Colonic mucosa (tissue), 4 donors: ENCODE measurements at regions not wholly inside any gene's neighbourhood (a gene's known extent, or its start where the extent isn't known, plus 50 kb on each side); places are given as distances from the start of the nearest gene placed in this dataset.

Experiments used
- DNase-seq: peaks from one replicate; pipeline ENCODE4 v3.0.0-alpha.2; 2020
- H3K27ac ChIP-seq: fragments of 200-600 bp; one replicate; pipeline ENCODE4 v1.8.0; 2021
- H3K27me3 ChIP-seq: fragments of 200-600 bp; one replicate; pipeline ENCODE4 v1.8.0; 2021
- H3K36me3 ChIP-seq: fragments of 200-600 bp; one replicate; pipeline ENCODE4 v1.8.0; 2021
- H3K4me1 ChIP-seq: fragments of 200-600 bp; one replicate; pipeline ENCODE4 v1.8.0; 2021; ENCODE audit warnings: mild to moderate bottlenecking
- H3K4me3 ChIP-seq: fragments of 200-600 bp; one replicate; pipeline ENCODE4 v1.8.0; 2021
- H3K9ac ChIP-seq, 2 donors: one replicate each; pipeline ENCODE4 v1.7.0; 2013; ENCODE audit warnings: control low read depth in 2 of 2, low read depth in 2 of 2, low read length in 2 of 2
- H3K9me3 ChIP-seq: fragments of 200-600 bp; one replicate; pipeline ENCODE4 v1.8.0; 2021
- intact Hi-C: fragments of 100-400 bp; cut with DNase I; formaldehyde crosslinking; loops from one replicate; pipeline ENCODE4 v1.14.1; 2022
- TF ChIP-seq, protein P1 (sequence below): fragments of 200-600 bp; IDR thresholded peaks from one replicate; pipeline ENCODE4 v1.8.0; 2022; ENCODE audit warnings: antibody characterized with exemption, mild to moderate bottlenecking
- donor health status: healthy.
- donor health status: DM: no; HTN: no; CAD: no.
- donor health status: DM: no; HTN: no; CAD: no.

DNA sequence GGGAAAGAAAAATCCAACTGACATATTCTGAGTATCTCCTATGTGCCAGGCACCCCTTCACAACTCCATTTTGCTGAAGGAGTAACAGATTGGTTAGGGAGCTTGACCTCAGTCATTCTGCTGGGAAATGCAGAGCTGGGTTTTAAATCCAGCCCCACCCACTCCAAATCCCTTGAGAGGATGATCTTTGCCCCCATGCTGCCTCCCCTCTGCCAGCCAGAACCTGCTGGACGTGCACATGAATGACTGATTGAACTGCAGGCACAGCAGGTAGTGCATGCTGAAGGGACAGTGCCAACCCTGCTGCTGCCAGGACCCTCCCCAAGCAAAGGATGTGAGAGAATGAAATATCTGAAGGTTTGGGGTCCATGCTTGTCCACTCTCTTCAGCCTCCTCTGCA, 340.9 kb downstream of the BUD13 start:
- no peak overlapping the region for H3K9ac ChIP-seq
- no peaks in the 10 kb centered on the region for H3K4me1 ChIP-seq
- no peak overlapping the region for H3K4me3 ChIP-seq
- intact Hi-C loops = no loop called here
- no peaks in the 10 kb centered on the region for H3K27me3 ChIP-seq
- no peak for DNase-seq
- TF ChIP-seq, protein P1, sequence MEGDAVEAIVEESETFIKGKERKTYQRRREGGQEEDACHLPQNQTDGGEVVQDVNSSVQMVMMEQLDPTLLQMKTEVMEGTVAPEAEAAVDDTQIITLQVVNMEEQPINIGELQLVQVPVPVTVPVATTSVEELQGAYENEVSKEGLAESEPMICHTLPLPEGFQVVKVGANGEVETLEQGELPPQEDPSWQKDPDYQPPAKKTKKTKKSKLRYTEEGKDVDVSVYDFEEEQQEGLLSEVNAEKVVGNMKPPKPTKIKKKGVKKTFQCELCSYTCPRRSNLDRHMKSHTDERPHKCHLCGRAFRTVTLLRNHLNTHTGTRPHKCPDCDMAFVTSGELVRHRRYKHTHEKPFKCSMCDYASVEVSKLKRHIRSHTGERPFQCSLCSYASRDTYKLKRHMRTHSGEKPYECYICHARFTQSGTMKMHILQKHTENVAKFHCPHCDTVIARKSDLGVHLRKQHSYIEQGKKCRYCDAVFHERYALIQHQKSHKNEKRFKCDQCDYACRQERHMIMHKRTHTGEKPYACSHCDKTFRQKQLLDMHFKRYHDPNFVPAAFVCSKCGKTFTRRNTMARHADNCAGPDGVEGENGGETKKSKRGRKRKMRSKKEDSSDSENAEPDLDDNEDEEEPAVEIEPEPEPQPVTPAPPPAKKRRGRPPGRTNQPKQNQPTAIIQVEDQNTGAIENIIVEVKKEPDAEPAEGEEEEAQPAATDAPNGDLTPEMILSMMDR = no peak
- H3K9me3 ChIP-seq = no peaks in the 10 kb centered on the region
- no peaks in the 10 kb centered on the region for H3K36me3 ChIP-seq
- H3K27ac ChIP-seq = no peak overlapping the region

DNA sequence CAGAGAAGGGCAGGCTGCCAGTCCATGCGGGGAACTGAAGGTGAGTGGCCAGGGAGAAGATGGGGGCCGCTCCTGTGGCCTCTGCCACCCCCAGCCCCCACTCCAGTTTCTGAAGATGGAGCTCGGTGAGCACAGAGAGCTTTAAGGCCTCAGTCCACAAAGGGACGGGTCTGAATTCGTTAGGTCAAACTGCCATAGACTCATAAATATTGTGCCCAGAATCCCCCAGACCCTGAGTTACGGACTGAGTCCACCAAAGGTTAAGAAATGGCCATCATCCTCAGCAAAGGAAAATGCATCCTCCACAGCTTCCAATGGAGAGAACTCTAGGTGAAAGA, 344.2 kb downstream of the BUD13 start:
- intact Hi-C loops = no loop called here
- TF ChIP-seq, protein P1 = no peak
- no peak overlapping the region for H3K27ac ChIP-seq
- H3K27me3 ChIP-seq = no peaks in the 10 kb centered on the region
- no peak for DNase-seq
- H3K4me1 ChIP-seq = no peaks in the 10 kb centered on the region
- H3K9ac ChIP-seq = no peak overlapping the region
- no peaks in the 10 kb centered on the region for H3K36me3 ChIP-seq
- no peak overlapping the region for H3K4me3 ChIP-seq
- no peaks in the 10 kb centered on the region for H3K9me3 ChIP-seq

DNA sequence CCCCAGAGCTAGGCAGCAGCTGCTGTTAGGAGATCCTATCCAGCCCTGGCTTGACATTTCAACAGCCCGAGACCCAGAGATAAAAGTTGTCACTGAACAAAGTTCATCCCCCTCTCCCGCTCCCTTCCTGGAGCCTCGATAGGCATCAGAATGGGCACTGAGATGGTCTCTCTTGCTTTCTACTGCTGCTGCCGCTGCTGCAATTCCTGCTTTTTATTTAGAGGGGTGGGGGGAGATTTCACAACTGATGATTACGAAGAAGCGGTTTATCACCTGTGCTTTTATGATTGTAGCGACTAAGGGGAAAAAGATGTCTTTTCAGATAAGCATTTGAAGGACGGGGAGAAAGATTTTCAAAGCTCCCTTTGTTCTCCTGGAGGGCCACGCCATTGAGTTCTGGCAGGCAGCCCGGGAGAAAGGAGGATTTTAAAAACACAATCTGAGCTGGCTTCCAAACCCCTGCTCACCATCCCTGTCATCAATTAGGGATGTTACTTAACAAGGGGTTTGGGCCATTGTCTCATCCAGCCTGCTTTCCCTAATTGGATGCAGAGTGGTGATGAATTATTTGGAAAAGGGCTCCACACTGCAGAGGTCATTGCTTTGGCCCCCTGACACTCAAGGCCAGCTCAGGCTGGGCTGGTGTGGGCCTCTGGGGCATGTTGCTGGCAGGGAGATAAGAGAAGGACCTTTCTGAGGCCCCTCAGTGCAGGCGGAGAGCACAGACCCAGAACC, 344.7 kb downstream of the BUD13 start:
- intact Hi-C loops = no loop called here
- H3K9ac ChIP-seq = no peak overlapping the region
- H3K27ac ChIP-seq = no peak overlapping the region
- DNase-seq = peak; percentile 54
- H3K9me3 ChIP-seq = no peaks in the 10 kb centered on the region
- TF ChIP-seq, protein P1 = no peak
- H3K4me1 ChIP-seq = no peaks in the 10 kb centered on the region
- H3K4me3 ChIP-seq = no peak overlapping the region
- H3K36me3 ChIP-seq = no peaks in the 10 kb centered on the region
- H3K27me3 ChIP-seq = no peaks in the 10 kb centered on the region

DNA sequence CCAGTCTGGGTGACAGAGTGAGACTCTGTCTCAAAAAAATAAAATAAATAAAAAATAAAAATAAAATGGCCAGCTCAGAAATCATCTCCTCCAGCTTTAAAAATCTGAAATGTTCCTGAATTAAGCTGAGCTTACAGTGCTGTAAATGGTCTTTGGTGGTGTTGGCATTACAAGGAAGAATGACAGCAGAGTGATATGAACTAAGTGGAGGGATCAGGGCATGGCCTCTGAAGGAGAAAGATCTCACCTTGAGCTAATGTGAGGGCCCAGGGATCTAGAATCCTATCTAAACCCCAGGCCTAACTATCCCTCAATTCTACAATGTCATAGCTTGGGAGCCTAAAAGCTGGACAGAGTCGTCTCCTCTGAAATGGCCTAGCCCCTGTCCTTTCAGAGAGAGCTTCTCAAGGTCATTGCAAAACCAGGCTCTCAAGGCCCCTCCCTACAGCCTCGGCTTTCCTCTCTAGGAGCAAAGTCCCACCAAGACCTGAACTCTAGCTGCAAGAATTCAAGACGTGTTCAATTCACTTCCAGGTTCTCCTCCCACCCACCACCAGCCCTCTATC, 345.4 kb downstream of the BUD13 start:
- H3K27ac ChIP-seq = no peak overlapping the region
- no peaks in the 10 kb centered on the region for H3K36me3 ChIP-seq
- H3K9ac ChIP-seq = no peak overlapping the region
- H3K27me3 ChIP-seq = no peaks in the 10 kb centered on the region
- no peak overlapping the region for H3K4me3 ChIP-seq
- TF ChIP-seq, protein P1 = no peak
- intact Hi-C loops = no loop called here
- no peaks in the 10 kb centered on the region for H3K9me3 ChIP-seq
- H3K4me1 ChIP-seq = no peaks in the 10 kb centered on the region
- peak; percentile 23 for DNase-seq

DNA sequence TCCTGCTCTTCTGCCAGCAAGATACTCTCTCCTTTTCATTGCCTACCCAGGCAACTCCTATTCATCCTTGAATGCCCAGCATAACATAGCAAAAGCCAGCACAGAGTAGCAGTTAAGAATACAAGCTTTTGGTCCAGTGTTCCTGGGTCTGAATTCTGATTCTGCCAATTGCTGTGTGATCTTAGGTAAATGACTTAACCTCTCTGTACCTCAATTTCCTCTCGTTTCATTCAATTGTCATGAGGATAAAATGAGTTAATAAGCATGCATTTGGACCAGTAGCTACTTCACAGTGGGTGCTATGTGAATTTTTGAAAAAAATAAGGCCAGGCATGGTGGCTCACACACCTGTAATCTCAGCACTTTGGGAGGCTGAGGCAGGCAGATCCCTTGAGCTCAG, 346.0 kb downstream of the BUD13 start:
- no peaks in the 10 kb centered on the region for H3K36me3 ChIP-seq
- H3K27ac ChIP-seq = no peak overlapping the region
- H3K4me3 ChIP-seq = no peak overlapping the region
- H3K9ac ChIP-seq = no peak overlapping the region
- no peak for DNase-seq
- TF ChIP-seq, protein P1 = no peak
- H3K27me3 ChIP-seq = no peaks in the 10 kb centered on the region
- H3K4me1 ChIP-seq = no peaks in the 10 kb centered on the region
- intact Hi-C loops = no loop called here
- H3K9me3 ChIP-seq = no peaks in the 10 kb centered on the region
